HAP-1 (cell line): ENCODE measurements at regions not wholly inside any gene's neighbourhood (a gene's known extent, or its start where the extent isn't known, plus 50 kb on each side); places are given as distances from the start of the nearest gene placed in this dataset.
"Not testable (repeated sequence)": the region's sequence is repeated elsewhere in the genome, so short reads cannot be mapped to it uniquely, and the experiment has no call there.

ENCODE experiments used
- DNase-seq, 2 experiments: peaks; one replicate each; pipeline ENCODE4 v3.0.0-alpha.2; 2016 to 2020; ENCODE audit warnings: low spot score in 2 of 2
- H3K27me3 ChIP-seq: fragments of 250-450 bp; sonication (Bioruptor Pico); 2 replicates; pipeline ENCODE4 v1.5.1; 2020; ENCODE audit warnings: low read depth, mild to moderate bottlenecking, moderate library complexity
- H3K36me3 ChIP-seq: fragments of 250-450 bp; sonication (Bioruptor Pico); replicated peaks from 2 replicates; pipeline ENCODE4 v1.5.1; 2020; ENCODE audit warnings: mild to moderate bottlenecking
- H3K4me1 ChIP-seq: fragments of 250-450 bp; sonication (Bioruptor Pico); 2 replicates; pipeline ENCODE4 v1.5.1; 2020; ENCODE audit warnings: mild to moderate bottlenecking
- H3K4me3 ChIP-seq: fragments of 250-450 bp; sonication (Bioruptor Pico); 2 replicates; pipeline ENCODE4 v1.5.1; 2020; ENCODE audit warnings: mild to moderate bottlenecking, moderate library complexity
- H3K9me3 ChIP-seq: fragments of 250-450 bp; sonication (Bioruptor Pico); 2 replicates; pipeline ENCODE4 v1.5.1; 2020; ENCODE audit warnings: mild to moderate bottlenecking, moderate library complexity
- in situ Hi-C: fragments of 300-500 bp; cut with MboI; formaldehyde crosslinking; loops from 3 replicates; pipeline ENCODE4 v1.14.3; 2020; ENCODE audit warnings: low sequenced_read_pairs, inconsistent platforms, mixed read lengths

GRCh38 chr3:177451301-177451750 lies 254.0 kb upstream of the TBL1XR1 start:
- Histone ChIP-seq H3K27me3 (no peaks in the 10 kb centered on the region), H3K4me1 (peaks cover 28% of the 10 kb centered on the region), H3K36me3 (no peaks in the 10 kb centered on the region), H3K4me3 (no peak overlapping the region), H3K9me3 (no peaks in the 10 kb centered on the region)
- no peak for DNase-seq
- in situ Hi-C loops, result no loop called here

- in situ Hi-C loops, result no loop called here
- Histone ChIP-seq H3K9me3 (no peaks in the 10 kb centered on the region), H3K36me3 (no peaks in the 10 kb centered on the region), H3K4me1 (peaks cover 27% of the 10 kb centered on the region), H3K27me3 (no peaks in the 10 kb centered on the region), H3K4me3 (no peak overlapping the region)
- peak in 1 of 2 experiments; percentile 61 for DNase-seq
Measured at GRCh38 chr3:177451864-177452830, 254.9 kb upstream of the TBL1XR1 start.

- no peak for DNase-seq
- Histone ChIP-seq H3K9me3 (no peaks in the 10 kb centered on the region), H3K36me3 (no peaks in the 10 kb centered on the region), H3K4me1 (peaks cover 27% of the 10 kb centered on the region), H3K4me3 (no peak overlapping the region), H3K27me3 (no peaks in the 10 kb centered on the region)
- in situ Hi-C loops, result no loop called here
Measured at GRCh38 chr3:177452831-177453450, 255.7 kb upstream of the TBL1XR1 start.

GRCh38 chr3:177453451-177453844 lies 256.2 kb upstream of the TBL1XR1 start:
- no peaks in the 10 kb centered on the region for H3K9me3 ChIP-seq
- DNase-seq, result no peak
- no peaks in the 10 kb centered on the region for H3K27me3 ChIP-seq
- H3K36me3 ChIP-seq, result no peaks in the 10 kb centered on the region
- no peak overlapping the region for H3K4me3 ChIP-seq
- peaks cover 27% of the 10 kb centered on the region for H3K4me1 ChIP-seq
- in situ Hi-C loops, result no loop called here

GRCh38 chr3:177457204-177457603 lies 259.9 kb upstream of the TBL1XR1 start:
- in situ Hi-C loops, DNase-seq, H3K27me3 ChIP-seq, H3K4me3 ChIP-seq, H3K9me3 ChIP-seq, H3K36me3 ChIP-seq: not testable (repeated sequence)
- peaks cover 18% of the 10 kb centered on the region for H3K4me1 ChIP-seq

GRCh38 chr3:177459401-177459800 lies 262.1 kb upstream of the TBL1XR1 start:
- in situ Hi-C loops, result no loop called here
- no peak overlapping the region for H3K4me3 ChIP-seq
- no peak for DNase-seq

GRCh38 chr3:177460047-177460446 lies 262.8 kb upstream of the TBL1XR1 start:
- no peak for DNase-seq
- Histone ChIP-seq H3K9me3 (no peaks in the 10 kb centered on the region), H3K4me3 (no peak overlapping the region), H3K36me3 (no peaks in the 10 kb centered on the region), H3K4me1 (peaks cover 14% of the 10 kb centered on the region), H3K27me3 (no peaks in the 10 kb centered on the region)
- in situ Hi-C loops, result no loop called here

More at GRCh38 chr3:177459401-177459800, 262.1 kb upstream of the TBL1XR1 start:
- no peaks in the 10 kb centered on the region for H3K36me3 ChIP-seq
- H3K4me1 ChIP-seq, result peaks cover 14% of the 10 kb centered on the region
- H3K9me3 ChIP-seq, result no peaks in the 10 kb centered on the region
- H3K27me3 ChIP-seq, result no peaks in the 10 kb centered on the region

GRCh38 chr3:177461765-177462164 lies 264.5 kb upstream of the TBL1XR1 start:
- Histone ChIP-seq H3K36me3 (no peaks in the 10 kb centered on the region), H3K27me3 (no peaks in the 10 kb centered on the region), H3K4me3 (no peak overlapping the region), H3K4me1 (peaks cover 6% of the 10 kb centered on the region), H3K9me3 (no peaks in the 10 kb centered on the region)
- no peak for DNase-seq
- in situ Hi-C loops, result no loop called here

GRCh38 chr3:177463341-177463740 lies 266.1 kb upstream of the TBL1XR1 start:
- H3K4me1 ChIP-seq, H3K27me3 ChIP-seq, H3K4me3 ChIP-seq, in situ Hi-C loops, DNase-seq, H3K36me3 ChIP-seq, H3K9me3 ChIP-seq: not testable (repeated sequence)

GRCh38 chr3:177463863-177464262 lies 266.6 kb upstream of the TBL1XR1 start:
- Histone ChIP-seq H3K27me3 (no peaks in the 10 kb centered on the region), H3K9me3 (no peaks in the 10 kb centered on the region), H3K4me1 (peaks cover 6% of the 10 kb centered on the region), H3K4me3 (no peak overlapping the region), H3K36me3 (no peaks in the 10 kb centered on the region)
- in situ Hi-C loops, result no loop called here
- DNase-seq, result no peak

GRCh38 chr3:177464392-177465256 lies 267.3 kb upstream of the TBL1XR1 start:
- in situ Hi-C loops, result no loop called here
- Histone ChIP-seq H3K4me1 (peaks cover 4% of the 10 kb centered on the region), H3K9me3 (no peaks in the 10 kb centered on the region)

GRCh38 chr3:177465257-177465642 lies 268.0 kb upstream of the TBL1XR1 start:
- in situ Hi-C loops, result no loop called here
- H3K27me3 ChIP-seq, result no peaks in the 10 kb centered on the region
- H3K4me3 ChIP-seq, result no peak overlapping the region
- no peak for DNase-seq
- no peaks in the 10 kb centered on the region for H3K9me3 ChIP-seq
- H3K4me1 ChIP-seq, result no peaks in the 10 kb centered on the region; the same call in 1 of the 2 replicates
- no peaks in the 10 kb centered on the region for H3K36me3 ChIP-seq

More at GRCh38 chr3:177464392-177465256, 267.3 kb upstream of the TBL1XR1 start:
- DNase-seq, result no peak
- H3K27me3 ChIP-seq, result no peaks in the 10 kb centered on the region
- no peak overlapping the region for H3K4me3 ChIP-seq
- no peaks in the 10 kb centered on the region for H3K36me3 ChIP-seq

- Histone ChIP-seq H3K9me3 (no peaks in the 10 kb centered on the region), H3K27me3 (no peaks in the 10 kb centered on the region), H3K4me3 (no peak overlapping the region), H3K36me3 (no peaks in the 10 kb centered on the region), H3K4me1 (no peaks in the 10 kb centered on the region)
- no peak for DNase-seq
- in situ Hi-C loops, result no loop called here
Measured at GRCh38 chr3:177466074-177466473, 268.8 kb upstream of the TBL1XR1 start.
